ENCODE measurements at regions not wholly inside any gene's neighbourhood (a gene's known extent, or its start where the extent isn't known, plus 50 kb on each side); places are given as distances from the start of the nearest gene placed in this dataset.

GRCh38 chrX:20427173-20427770 lies 160.6 kb upstream of the RPS6KA3 start:
- no peak overlapping the region for H3K4me3 ChIP-seq

GRCh38 chrX:20421697-20422096 lies 155.0 kb upstream of the RPS6KA3 start:
- no peaks in the 10 kb centered on the region for H3K36me3 ChIP-seq
- H3K27ac ChIP-seq: no peak overlapping the region
- no peak for TF ChIP-seq CTCF (IDR thresholded peaks at IDR 0.05)
- no peaks in the 10 kb centered on the region for H3K9me3 ChIP-seq
- H3K9ac ChIP-seq (ENCODE audit: low read depth in 2 of 2, low read length in 2 of 2): no peak overlapping the region
- intact Hi-C loops (cut with DNase I): no loop called here
- DNase-seq: no peak
- H3K27me3 ChIP-seq: no peaks in the 10 kb centered on the region
- H3K4me3 ChIP-seq: no peak overlapping the region
- H3K4me1 ChIP-seq: no peaks in the 10 kb centered on the region

More at GRCh38 chrX:20427173-20427770, 160.6 kb upstream of the RPS6KA3 start:
- no peak overlapping the region for H3K9ac ChIP-seq (ENCODE audit: low read depth in 2 of 2, low read length in 2 of 2)
- H3K9me3 ChIP-seq: no peaks in the 10 kb centered on the region
- H3K27ac ChIP-seq: no peak overlapping the region
- no peaks in the 10 kb centered on the region for H3K4me1 ChIP-seq
- intact Hi-C loops (cut with DNase I): no loop called here
- no peaks in the 10 kb centered on the region for H3K27me3 ChIP-seq
- H3K36me3 ChIP-seq: no peaks in the 10 kb centered on the region
- TF ChIP-seq CTCF (IDR thresholded peaks at IDR 0.05): no peak
- DNase-seq: no peak

DNA sequence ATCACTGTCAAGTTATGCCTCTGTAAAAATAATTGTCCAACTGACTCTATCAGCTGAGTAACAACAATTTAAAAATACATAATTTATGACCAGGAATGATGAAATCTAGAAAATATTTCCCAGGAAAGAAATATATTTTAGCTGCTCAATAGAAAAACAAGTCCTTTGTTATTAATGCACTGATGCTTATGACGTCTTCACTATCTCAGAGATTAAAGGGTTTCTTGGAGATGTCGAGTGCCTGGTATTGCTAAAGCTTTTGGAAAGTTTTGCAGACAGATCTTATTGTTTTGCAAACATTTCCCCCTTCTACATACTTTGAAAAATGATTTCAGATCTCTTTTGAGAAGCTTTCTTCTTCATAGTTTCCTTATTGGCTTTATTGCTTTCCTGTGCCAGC lies 154.6 kb upstream of the RPS6KA3 start:
- no peak for DNase-seq
- no peaks in the 10 kb centered on the region for H3K9me3 ChIP-seq
- no peak overlapping the region for H3K27ac ChIP-seq
- no peak for TF ChIP-seq CTCF (IDR thresholded peaks at IDR 0.05)
- intact Hi-C loops (cut with DNase I): no loop called here
- H3K9ac ChIP-seq (ENCODE audit: low read depth in 2 of 2, low read length in 2 of 2): no peak overlapping the region
- H3K4me3 ChIP-seq: no peak overlapping the region
- no peaks in the 10 kb centered on the region for H3K4me1 ChIP-seq
- H3K27me3 ChIP-seq: no peaks in the 10 kb centered on the region
- H3K36me3 ChIP-seq: no peaks in the 10 kb centered on the region

- no peak for TF ChIP-seq CTCF (IDR thresholded peaks at IDR 0.05)
- no peaks in the 10 kb centered on the region for H3K4me1 ChIP-seq
- no peak overlapping the region for H3K27ac ChIP-seq
- no peak overlapping the region for H3K9ac ChIP-seq (ENCODE audit: low read depth in 2 of 2, low read length in 2 of 2)
- intact Hi-C loops (cut with DNase I): no loop called here
- no peaks in the 10 kb centered on the region for H3K36me3 ChIP-seq
- H3K9me3 ChIP-seq: no peaks in the 10 kb centered on the region
- DNase-seq: no peak
- no peaks in the 10 kb centered on the region for H3K27me3 ChIP-seq
- H3K4me3 ChIP-seq: no peak overlapping the region
Measured at GRCh38 chrX:20420058-20420457, 153.3 kb upstream of the RPS6KA3 start.

- Histone ChIP-seq H3K4me3 (no peak overlapping the region), H3K9ac (ENCODE audit: low read depth in 2 of 2, low read length in 2 of 2) (no peak overlapping the region), H3K27ac (no peak overlapping the region), H3K36me3 (no peaks in the 10 kb centered on the region), H3K4me1 (no peaks in the 10 kb centered on the region), H3K9me3 (no peaks in the 10 kb centered on the region), H3K27me3 (no peaks in the 10 kb centered on the region)
- TF ChIP-seq CTCF (IDR thresholded peaks at IDR 0.05): no peak
- no peak for DNase-seq
- intact Hi-C loops (cut with DNase I): no loop called here
Measured at GRCh38 chrX:20418379-20419150, 151.9 kb upstream of the RPS6KA3 start.

Measured in colonic mucosa (tissue), 4 donors.